ENCODE measurements at regions not wholly inside any gene's neighbourhood (a gene's known extent, or its start where the extent isn't known, plus 50 kb on each side); places are given as distances from the start of the nearest gene placed in this dataset.
"Not testable (repeated sequence)": the region's sequence is repeated elsewhere in the genome, so short reads cannot be mapped to it uniquely, and the experiment has no call there.

DNA sequence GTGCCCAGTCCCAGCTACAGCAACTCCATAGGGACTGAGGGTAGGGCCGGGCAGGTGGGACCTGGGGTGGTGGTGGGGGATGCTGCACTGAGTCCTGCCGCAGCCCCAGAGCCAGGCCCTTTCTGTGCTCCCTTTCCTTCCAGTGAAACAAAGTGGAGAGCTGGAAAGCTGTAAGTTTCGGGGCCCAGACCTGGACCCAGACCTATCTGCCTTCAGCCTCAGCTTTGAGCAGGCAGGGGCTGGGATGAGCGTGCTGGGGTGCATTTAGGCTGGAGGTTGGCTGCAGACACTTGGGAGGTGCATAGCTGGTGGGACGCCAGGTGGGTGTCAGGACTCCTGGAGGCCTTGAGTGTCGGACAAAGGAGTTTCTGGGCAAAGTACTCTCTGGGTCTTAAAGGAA, 92.7 kb upstream of the C1orf174 start:
- no peak for DNase-seq

DNA sequence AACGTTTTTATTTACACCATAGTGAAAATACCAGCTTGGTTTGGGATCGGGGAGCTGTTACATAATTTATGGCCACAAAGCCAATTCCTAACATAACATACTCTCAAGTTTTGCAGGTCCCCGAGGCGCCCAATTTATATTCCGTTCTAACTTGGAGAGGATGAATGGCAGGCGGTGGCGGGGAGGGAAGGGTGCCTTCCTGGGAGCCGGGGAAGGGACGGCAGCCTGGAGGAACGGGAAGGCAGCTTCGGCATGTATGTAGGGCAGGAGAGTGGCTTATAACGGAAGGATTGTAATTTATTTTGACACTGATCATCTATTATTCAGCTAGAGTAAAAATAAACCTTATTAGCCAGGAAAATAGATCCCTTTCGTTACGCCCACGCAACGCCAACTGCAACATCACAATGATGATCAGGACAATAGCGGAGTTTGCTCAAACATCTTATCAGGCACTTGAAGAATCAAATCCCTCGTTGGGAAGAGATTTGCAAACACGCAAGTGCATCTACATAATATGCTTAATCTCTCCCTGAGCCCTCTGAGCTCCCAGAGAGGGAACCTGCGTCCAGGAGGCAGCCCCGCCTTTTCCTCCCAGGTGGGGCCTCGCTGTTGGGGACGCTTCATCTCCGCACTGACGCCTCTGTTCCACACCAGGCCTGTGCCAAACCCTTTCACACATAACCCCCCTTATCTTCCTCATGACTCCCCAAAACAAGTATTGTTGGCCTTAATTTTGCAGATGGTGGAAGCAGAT, 93.7 kb upstream of the C1orf174 start:
- DNase-seq = no peak

DNA sequence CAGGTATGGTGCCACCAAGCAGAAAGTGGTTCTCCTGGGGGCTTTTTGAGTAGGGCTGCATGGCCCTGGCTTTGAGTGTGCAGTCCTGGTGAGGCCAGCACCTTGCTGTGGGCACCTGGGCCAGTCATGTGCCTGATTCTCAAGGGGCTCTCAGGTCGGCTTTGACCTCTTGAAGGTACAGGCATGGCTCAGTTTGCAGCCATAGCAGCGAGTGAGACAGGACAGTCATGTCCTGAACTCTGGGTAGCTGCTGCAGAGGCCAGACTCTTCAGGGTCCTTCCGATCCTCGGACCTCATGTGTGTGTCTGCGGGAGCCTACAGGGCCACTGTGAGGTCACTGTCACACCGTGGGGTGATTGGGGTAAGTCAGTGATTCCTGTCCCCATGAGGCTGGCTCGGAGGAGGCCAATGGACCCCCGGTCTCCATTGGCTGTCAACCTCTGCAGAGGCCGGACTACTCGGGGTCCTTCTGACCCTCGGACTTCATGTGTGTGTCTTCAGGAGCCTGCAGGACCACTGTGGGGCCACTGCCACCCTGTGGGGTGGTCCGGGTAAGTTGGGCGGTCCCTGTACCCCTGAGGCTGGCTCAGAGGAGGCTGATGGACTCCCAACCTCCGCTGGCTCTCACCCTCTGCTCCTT, 95.2 kb upstream of the C1orf174 start:
- no peak for DNase-seq

DNA sequence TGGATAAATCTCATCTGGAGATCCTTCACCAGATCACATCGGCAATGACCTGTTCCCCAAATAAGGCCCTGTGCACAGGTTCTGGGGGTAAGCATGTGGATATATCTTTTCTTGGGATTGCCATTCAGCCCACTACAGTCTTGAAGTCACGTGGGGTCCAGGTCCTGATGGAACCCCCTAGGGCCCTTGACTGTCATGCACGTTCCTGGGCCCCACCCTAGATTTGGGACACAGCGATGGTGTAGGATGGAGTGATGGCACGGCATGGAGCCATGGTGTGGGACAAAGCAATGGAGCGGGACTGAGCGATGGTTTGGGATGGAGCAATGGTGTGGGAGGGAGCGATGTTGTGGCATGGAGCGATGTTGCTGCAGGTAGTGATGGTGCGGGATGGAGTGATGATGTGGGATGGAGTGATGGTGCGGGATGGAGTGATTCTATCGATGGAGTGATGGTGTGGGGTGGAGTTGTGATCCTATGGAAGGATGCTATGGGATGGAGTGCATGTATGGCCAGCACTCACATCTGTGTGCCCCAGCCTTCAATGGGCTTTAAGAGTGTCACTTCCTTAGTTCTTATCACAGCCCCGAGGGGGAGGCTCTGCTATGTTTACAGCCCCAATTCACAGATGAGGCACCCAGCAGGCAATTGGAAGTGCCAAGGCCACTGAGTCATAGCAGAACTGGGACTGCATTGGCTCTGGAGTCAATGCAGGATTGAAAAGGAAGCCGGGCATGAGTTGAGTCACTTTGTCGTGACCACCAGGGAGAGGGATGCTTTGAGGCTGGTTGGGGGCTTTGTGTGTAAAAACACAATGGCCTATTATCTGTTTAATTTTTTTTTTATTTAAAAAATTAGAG, 97.0 kb upstream of the C1orf174 start:
- no peak for DNase-seq

DNA sequence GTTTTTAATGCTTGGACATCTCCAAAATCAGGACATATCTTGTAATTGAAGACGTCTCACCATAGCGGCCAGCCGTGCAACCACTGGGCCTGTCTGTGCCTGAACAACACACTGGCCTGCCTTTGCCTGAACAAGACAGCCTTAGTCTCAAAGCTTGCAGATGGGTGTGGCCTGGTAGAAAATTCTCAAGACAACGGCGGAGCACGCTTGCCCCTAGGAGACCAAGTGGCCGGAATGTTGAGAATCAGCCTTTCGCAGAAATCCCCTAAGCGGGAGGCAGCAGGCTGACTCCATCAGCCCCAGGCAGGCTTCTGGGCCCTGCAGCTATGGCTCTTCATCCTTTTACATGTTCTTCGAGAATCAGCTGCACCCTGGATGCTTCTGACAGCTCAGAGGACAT, 98.0 kb upstream of the C1orf174 start:
- no peak for DNase-seq

DNA sequence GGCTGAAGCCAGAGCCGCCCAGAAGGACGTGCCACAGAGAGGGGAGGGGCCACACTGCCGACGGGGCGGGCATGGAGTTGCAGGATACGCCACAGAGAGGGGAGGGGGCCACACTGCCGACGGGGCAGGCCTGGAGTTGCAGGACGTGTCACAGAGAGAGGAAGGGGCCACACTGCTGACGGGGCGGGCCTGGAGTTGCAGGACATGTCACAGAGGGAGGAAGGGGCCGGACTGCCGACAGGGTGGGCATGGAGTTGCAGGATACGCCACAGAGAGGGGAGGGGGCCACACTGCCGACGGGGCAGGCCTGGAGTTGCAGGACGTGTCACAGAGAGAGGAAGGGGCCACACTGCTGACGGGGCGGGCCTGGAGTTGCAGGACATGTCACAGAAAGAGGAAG, 99.4 kb upstream of the C1orf174 start:
- DNase-seq = not testable (repeated sequence)

DNA sequence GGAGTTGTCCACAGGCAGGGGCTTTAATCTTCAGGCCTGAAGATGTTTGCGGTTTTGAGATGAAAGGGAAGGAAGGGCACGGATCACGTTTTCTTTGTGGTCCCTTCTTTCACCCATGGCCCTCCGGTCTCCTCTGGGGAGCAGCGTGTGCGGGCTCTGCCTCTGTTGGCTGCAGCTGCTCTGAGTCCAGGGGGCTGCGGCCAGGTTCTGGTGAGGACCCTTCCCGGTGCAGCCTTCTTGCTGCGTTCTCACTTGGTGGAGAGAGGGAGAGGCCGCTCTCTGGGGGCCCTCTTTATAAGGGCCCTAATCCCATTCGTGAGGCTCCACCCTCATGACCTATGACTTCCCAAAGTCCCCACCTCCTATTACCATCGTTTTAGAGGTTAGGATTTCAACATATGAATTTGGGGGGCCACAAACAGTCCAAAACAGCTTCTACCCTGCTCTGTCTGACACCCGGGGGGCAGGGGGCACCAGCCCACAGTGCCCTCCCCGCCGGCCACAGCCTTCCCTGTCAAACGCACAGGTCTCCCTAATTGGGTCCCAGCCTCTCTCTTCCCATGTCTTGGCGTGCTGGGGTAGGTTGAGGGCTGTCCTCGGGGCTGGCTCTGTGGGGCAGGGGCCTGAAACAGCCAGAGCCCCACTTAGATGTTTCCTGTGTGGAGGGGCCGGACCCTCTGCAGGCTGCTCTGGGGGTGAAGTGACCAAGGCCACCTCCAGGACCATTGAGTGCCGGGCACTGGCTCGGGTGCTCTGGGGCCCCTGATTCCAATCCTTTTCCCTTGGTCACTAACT, 100.1 kb upstream of the C1orf174 start:
- no peak for DNase-seq

DNA sequence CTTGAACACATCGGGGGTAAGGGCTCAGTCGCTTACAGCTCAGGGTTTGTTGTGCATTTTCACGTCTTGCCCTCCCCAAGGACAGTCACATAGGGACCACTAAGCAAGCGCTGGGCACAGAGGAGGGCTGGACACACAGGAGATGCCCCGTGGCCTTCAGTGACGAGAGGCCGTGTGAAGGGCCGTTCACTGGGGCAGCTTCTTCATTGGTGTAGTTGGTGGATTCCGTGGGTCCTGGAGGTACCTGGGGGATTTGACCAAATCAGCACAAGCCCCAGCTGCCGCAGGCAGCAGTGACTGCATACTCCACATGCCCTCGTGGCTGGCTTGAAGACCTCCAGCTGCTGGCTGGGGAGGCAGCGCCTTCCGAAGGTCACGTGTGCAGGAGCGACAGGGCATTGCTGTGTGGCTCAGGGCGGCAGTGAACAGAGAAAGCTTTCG, 100.8 kb upstream of the C1orf174 start:
- no peak for DNase-seq

DNA sequence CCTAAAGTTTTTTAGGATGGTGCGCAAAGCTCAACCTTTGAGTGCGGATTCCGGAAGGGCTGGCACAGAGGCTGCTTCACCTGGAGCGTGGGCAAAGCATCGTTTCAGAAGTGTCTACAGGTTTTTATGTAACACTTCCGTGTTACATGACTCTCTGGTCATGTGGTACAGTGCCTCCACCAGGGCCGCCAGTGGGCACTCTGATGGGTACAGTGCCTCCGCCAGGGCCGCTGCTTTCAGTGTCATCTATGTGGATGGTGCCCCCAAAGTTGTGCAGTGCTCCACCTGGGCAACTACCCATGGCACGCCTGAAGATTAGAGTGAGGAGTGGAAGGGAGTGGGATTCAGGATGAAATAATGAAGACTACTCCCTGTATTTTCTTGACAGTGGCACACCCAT, 101.4 kb upstream of the C1orf174 start:
- no peak for DNase-seq

DNA sequence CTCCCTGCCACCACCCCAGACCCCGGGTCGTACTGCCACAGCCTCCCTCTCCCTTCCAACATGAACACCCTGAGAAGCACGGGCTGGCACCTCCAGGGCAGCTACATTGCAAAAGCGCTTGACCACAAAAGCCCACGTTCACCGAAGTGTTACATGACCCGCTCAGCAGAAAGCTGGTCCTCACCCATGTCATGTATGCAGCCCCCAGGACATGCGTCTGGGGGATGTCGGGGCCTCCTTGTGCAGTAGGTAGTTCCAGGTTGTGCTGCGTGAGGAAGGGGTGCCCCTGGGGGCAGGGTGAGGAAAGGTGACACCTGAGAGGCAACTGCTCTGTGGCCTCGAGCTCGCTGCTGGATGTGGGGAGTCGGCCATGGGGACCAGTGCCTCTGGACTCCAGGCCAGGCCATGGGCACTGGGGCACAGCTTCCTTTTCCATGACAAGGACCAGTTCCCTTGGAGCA, 102.0 kb upstream of the C1orf174 start:
- no peak for DNase-seq

DNA sequence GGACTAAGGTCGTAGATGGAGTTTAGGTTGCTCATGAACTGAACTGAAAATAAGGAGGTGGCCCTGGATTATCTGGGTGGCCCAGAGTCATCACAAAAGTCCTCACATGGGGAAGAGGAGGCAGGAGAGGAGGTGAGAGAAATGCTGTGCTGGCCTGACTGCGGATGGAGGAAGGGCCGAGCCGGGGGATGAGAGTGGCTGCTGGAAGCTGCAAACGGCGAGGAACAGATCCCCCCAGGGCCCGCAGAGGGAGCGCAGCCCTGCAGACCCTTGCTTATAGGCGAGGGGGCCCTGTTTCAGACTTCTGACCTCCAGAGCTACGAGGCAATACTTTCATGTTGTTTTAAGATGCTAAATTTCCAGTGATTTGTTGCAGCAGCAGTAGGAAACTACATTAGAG, 102.7 kb upstream of the C1orf174 start:
- no peak for DNase-seq

DNA sequence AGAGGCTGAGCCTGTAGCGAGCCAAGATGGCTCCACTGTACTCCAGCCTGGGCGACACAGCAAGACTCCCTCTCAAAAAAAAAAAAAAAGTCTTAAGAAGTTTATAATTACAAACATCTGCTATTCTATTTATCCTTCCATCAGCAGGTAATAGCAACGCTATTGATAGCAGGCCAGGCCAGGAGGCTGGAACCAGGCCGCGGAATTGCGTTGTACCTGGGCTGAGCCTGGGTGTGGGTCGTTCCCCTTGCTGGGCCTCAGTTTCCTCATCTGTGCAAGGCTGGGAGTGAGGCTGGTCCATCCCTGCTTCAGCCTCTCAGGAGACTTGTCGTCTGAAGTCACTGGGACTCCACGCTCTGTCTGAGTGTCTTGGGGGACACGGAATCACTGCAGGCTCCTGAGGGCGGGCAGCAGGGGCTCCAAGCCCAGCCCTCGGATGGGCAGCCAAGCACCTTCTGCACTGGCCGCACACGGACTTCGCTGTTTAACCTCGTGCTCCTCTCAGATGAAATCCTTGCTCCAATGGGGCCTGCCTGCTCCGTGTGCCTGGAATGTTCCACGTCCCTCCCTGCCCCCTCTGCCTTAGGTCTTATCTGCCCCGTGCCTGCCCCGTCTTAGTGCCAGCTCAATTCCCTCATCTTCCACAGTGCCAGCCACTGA, 103.9 kb upstream of the C1orf174 start:
- DNase-seq = no peak

DNA sequence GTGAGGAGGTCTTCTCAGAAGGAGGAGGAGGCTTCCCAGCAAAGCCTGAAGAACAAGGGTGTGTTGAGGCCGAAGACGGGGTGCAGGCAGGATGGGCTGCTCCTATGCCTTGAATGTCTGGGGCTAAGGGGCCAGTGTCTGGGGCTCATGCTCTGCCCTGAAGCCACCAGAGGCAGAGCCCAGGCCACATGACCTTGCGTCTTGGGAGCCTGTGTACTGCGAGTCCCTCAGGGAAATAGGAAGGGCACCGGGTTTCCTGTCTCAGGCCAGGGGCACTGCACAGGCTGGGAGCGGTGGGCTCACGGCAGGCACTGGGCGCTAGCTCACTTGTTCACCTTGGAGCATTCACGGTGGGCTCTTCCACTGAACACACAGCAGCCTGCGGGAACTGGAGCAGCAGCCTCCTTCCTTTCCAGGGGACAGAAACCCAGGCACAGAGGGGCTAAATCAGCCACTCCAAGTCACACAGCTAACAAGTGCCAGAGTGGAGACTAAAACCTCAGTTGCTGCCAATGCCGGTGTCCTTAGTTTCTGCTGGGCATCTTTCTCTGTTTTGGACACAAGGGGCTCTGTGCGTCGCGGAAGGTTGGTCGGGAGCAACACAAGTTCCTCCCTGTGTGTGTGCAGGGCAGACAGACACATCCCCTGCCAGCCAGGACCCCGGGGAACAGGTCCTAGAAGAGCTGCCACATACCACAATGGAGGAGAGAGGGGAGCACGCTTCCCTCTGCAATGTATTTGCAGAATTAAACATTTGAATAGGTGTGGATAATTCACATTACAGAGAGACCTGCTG, 104.8 kb upstream of the C1orf174 start:
- DNase-seq = no peak

DNA sequence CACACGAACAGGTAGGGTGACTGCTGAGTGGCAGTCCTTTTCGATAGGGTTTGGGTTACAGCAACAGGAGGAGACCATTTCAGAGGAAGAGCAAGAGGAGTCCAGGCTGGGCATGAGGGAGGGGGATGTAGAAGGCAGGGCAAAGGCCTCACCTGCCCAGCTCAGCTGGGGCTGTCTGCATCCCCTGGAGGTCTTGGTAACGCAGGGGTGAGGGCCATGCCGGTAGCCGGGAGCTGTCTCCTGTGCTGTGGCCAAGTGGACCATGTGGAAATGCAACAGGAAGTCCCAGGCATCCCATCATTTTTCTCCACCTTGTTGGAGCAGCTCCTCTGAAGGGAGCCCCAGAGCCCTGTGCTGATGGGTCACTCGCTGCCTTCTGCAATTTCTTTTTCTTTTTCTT, 105.4 kb upstream of the C1orf174 start:
- no peak for DNase-seq

DNA sequence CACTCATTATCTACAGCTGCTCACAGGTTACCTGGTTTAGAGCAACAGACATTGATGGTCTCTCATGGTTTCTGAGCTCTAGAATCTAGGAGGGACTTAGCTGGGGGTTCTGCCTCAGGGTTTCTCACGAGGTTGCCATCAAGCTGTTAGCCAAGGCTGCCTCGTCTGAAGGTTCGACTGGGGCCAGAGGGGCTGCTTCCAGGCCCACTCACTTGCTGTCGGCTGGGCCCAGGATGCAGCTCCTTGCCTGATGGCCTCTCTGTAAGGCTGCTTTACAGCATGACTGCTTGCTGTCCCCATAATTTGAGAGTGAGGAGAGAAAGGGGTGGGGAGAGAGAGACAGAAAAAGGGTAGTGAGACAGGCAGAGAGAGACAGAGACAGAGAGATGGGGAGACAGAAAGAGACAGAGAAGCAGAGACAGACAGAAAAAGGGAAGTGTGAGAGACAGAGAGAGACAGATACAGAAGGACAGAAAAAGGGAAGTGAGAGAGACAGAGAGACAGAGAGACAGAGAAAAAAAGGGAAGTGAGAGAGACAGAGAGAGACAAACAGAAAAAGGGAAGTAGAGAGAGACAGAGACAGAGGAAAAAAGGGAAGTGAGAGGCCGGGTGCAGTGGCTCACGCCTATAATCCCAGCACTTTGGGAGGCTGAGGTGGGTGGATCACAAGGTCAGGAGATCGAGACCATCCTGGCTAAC, 106.8 kb upstream of the C1orf174 start:
- no peak for DNase-seq

DNA sequence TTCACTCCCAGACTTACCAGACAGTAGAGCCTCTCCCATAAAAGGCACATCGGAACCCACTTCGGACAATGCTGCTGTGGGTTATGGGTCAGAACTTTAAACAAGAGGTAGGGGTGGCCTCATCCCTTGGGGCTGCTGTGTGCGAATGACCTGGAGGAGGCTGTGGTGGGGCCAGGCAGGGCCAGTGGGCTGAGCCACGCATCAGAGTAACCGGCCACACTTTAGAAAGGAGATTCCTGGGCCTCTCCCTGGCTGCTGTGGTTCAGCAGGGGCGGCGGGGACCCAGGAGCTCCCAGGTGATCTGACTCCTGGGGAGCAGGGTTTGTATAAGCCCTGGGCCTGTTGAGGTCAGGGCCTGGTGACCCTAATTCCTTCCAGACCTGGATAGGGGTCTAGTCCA, 110.2 kb upstream of the C1orf174 start:
- DNase-seq = no peak

DNA sequence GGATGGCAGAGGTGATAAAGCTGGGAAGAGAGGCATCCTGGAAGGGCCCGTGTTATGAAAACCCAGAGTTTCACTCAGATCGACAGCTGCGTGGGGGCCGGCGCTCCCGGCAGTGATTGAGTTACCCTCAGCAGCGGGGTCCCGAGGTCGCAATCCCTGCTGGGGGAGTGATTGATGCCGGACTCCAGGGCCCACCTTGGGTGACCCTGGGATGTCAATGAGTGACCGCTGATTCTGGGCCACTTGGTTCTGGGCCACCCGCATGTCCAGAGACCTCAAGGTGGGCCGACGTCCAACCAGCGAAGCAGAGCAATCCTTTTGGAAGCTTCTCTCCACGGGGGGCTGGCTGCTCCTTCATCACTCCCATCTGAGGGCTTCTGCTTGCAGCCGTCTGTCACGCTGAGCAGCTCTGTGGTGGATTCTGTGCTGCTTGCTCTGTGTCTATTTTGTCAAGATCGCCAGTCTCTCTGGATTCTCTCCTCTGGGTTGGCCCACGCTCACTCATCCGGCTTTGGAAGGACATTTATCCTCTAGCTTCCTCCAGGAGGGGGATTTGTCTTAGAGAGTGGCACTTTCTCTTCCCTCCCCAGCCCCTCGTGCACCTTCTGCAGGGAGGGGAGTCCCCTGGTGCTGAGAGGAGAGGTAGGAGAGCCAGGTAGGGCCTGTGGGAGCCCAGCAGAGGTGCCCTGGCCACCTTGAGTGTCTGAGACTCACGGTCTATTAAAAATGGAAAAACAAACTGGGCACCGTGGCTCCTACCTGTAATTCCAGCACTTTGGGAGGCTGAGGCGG, 110.9 kb upstream of the C1orf174 start:
- no peak for DNase-seq

DNA sequence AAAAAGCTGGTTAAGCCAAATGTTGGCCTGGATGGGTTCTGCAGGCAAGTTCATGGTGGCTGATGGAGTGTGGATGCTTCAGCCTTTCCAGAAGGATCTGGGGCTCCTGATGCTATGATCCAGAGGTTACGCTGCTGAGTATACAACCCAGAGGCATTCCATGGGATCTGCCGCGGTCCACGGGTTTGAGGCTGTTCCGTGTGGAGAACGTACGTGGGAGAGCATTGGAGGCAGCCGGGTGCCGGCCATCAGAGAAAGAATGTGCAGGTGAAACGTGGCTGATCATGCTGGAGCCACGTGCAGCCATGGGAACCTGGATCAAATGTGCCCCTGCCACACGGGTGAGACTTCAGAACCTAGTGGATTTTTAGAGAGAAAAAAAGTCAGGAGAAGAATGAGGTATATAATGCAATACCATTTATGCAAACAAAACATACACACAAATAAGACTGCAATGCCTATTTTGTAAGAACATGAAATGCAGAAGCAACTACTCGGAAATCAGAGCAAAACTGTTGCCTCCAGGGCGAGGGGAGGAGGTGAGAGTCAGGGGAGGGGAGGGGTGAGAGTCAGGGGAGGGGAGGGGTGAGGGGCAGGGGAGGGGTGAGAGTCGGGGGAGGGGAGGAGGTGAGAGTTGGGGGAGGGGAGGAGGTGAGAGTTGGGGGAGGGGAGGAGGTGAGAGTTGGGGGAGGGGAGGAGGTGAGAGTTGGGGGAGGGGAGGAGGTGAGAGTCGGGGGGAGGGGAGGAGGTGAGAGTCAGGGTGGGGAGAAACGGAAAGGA, 116.5 kb upstream of the C1orf174 start:
- no peak for DNase-seq

Measured in activated naive CD4-positive, alpha-beta T cell treated with anti-CD3 and anti-CD28 coated beads, Interleukin-2, amount 50 U/mL, for 16 hours (primary cell).